ENCODE measurements at regions not wholly inside any gene's neighbourhood (a gene's known extent, or its start where the extent isn't known, plus 50 kb on each side); places are given as distances from the start of the nearest gene placed in this dataset.
"Not testable (repeated sequence)": the region's sequence is repeated elsewhere in the genome, so short reads cannot be mapped to it uniquely, and the experiment has no call there.

GRCh38 chr13:52931539-52932431, 83.3 kb upstream of the PCDH8 start:
- CTCF ChIA-PET: no interaction called here

GRCh38 chr13:52931131-52931530, 82.7 kb upstream of the PCDH8 start:
- ChIA-PET POLR2A (no interaction called here), CTCF (no interaction called here)

More at GRCh38 chr13:52931539-52932431, 83.3 kb upstream of the PCDH8 start:
- POLR2A ChIA-PET: no interaction called here

GRCh38 chr13:52929846-52930245, 81.4 kb upstream of the PCDH8 start:
- CTCF ChIA-PET: no interaction called here

GRCh38 chr13:52926971-52927370, 78.5 kb upstream of the PCDH8 start:
- ChIA-PET CTCF (no interaction called here), POLR2A (no interaction called here)

More at GRCh38 chr13:52929846-52930245, 81.4 kb upstream of the PCDH8 start:
- POLR2A ChIA-PET: no interaction called here

- CTCF ChIA-PET: no interaction called here
- POLR2A ChIA-PET: no interaction called here
These were observed 77.4 kb upstream of the PCDH8 start for GRCh38 chr13:52925775-52926285.

- CTCF ChIA-PET: no interaction called here
These were observed 76.8 kb upstream of the PCDH8 start for GRCh38 chr13:52925251-52925650.

GRCh38 chr13:52924289-52925148, 76.1 kb upstream of the PCDH8 start:
- CTCF ChIA-PET: no interaction called here
- POLR2A ChIA-PET: no interaction called here

More at GRCh38 chr13:52925251-52925650, 76.8 kb upstream of the PCDH8 start:
- POLR2A ChIA-PET: no interaction called here

GRCh38 chr13:52922961-52923360, 74.5 kb upstream of the PCDH8 start:
- POLR2A ChIA-PET: no interaction called here
- CTCF ChIA-PET: no interaction called here

GRCh38 chr13:52921194-52921593, 72.8 kb upstream of the PCDH8 start:
- ChIA-PET POLR2A (no interaction called here), CTCF (no interaction called here)

GRCh38 chr13:52916486-52916990, 68.1 kb upstream of the PCDH8 start:
- ChIA-PET POLR2A (no interaction called here), CTCF (no interaction called here)

GRCh38 chr13:52911340-52911739, 62.9 kb upstream of the PCDH8 start:
- ChIA-PET POLR2A (no interaction called here), CTCF (no interaction called here)

GRCh38 chr13:52910318-52910717, 61.9 kb upstream of the PCDH8 start:
- CTCF ChIA-PET: interaction anchor here (1.2 kb wide), 1 partner anchor 9 kb away, joined by 4 read pairs; no protein-coding TSS in a partner anchor
- POLR2A ChIA-PET: not testable (repeated sequence)

- POLR2A ChIA-PET: no interaction called here
- CTCF ChIA-PET: no interaction called here
These were observed 57.9 kb upstream of the PCDH8 start for GRCh38 chr13:52906122-52906903.

- POLR2A ChIA-PET: no interaction called here
- CTCF ChIA-PET: no interaction called here
These were observed 57.3 kb upstream of the PCDH8 start for GRCh38 chr13:52905701-52906100.

GRCh38 chr13:52903320-52903719, 54.9 kb upstream of the PCDH8 start:
- POLR2A ChIA-PET: no interaction called here
- CTCF ChIA-PET: no interaction called here

- ChIA-PET CTCF (no interaction called here), POLR2A (no interaction called here)
These were observed 50.8 kb upstream of the PCDH8 start for GRCh38 chr13:52899206-52899605.
